HepG2 (cell line): ENCODE measurements at regions not wholly inside any gene's neighbourhood (a gene's known extent, or its start where the extent isn't known, plus 50 kb on each side); places are given as distances from the start of the nearest gene placed in this dataset.

ENCODE experiments used
- ATAC-seq: fragments of 200-7000 bp; cut with Tn5 transposase; 3 replicates; pipeline ENCODE4 v1.9.1; 2020; ENCODE audit warnings: mild to moderate bottlenecking, moderate library complexity
- BruUV-seq: library from RNA; stranded (reverse); fragments of 400-500 nt; replicated peaks from 2 replicates; lab custom pipeline; 2021; lab: Mats Ljungman, UMichigan
- CTCF ChIA-PET: fragments of 300-600 bp; formaldehyde crosslinking; extraction: SDS; loops from one replicate; lab custom pipeline; 2021; ENCODE audit warnings: low total read pairs, inconsistent platforms, low intra/inter-chr PET ratio; lab: Yijun Ruan, JAX
- POLR2A ChIA-PET: fragments of 350-600 bp; sonication (Branson Sonifier 250); formaldehyde crosslinking; loops from one replicate; lab custom pipeline; 2020; ENCODE audit warnings: antibody characterized with exemption, inconsistent platforms; lab: Yijun Ruan, JAX
- DNase-seq: peaks from one replicate; pipeline ENCODE4 v3.0.0-alpha.2; 2015; ENCODE audit warnings: low spot score
- FAIRE-seq: peaks from 3 replicates; lab custom pipeline; 2011; peaks lifted over from hg19 to GRCh38; lab: Jason Lieb, UNC
- H2AFZ ChIP-seq: one replicate; pipeline ENCODE4 v1.6.1; 2011; ENCODE audit warnings: low read length, inconsistent platforms
- H3K27ac ChIP-seq: fragments of 300-600 bp; 3 replicates; pipeline ENCODE4 v1.8.0; 2011; ENCODE audit warnings: mixed run types, mild to moderate bottlenecking, mixed read lengths, low read length, inconsistent platforms; ENCODE audit not compliant: insufficient read depth; ENCODE audit errors: extremely low read length
- H3K27me3 ChIP-seq, 2 experiments: fragments of 200-600 bp in 1 of 2; 2 replicates in 1 of 2; 3 replicates in 1 of 2; pipeline versions ENCODE4 v1.6.0 to v1.8.0; 2011; ENCODE audit warnings: low read length in 2 of 2, mild to moderate bottlenecking in 2 of 2, moderate library complexity in 2 of 2, inconsistent platforms in 1 of 2; ENCODE audit not compliant: insufficient read depth in 2 of 2, control insufficient read depth in 1 of 2
- H3K36me3 ChIP-seq, 2 experiments: fragments of 200-600 bp in 1 of 2; replicated peaks in 1 of 2; 2 replicates in 1 of 2; 3 replicates in 1 of 2; pipeline versions ENCODE4 v1.5.1 to v1.8.0; 2011; ENCODE audit warnings: low read length in 2 of 2, inconsistent platforms in 1 of 2; ENCODE audit not compliant: insufficient read depth in 2 of 2, control insufficient read depth in 1 of 2
- H3K4me1 ChIP-seq: 2 replicates; pipeline ENCODE4 v1.5.1; 2012; ENCODE audit warnings: low read length, inconsistent platforms; ENCODE audit not compliant: insufficient read depth
- H3K4me2 ChIP-seq: 2 replicates; pipeline ENCODE4 v1.6.0; 2011; ENCODE audit warnings: low read depth, low read length, inconsistent platforms
- H3K4me3 ChIP-seq, 3 experiments: fragments of 200-600 bp in 1 of 3; sonication (generic), shearing (Covaris generic) in 1 of 3; replicated peaks in 1 of 3; 2 replicates each; pipeline ENCODE4 v1.5.1; 2011 to 2016; ENCODE audit warnings: low read length in 3 of 3, inconsistent platforms in 2 of 3, low read depth in 2 of 3, mild to moderate bottlenecking in 2 of 3, control low read depth in 1 of 3, mixed read lengths in 1 of 3; ENCODE audit not compliant: insufficient read depth in 1 of 3
- H3K79me2 ChIP-seq: one replicate; pipeline ENCODE4 v1.6.1; 2011; ENCODE audit warnings: low read length, inconsistent platforms; ENCODE audit not compliant: insufficient read depth
- H3K9ac ChIP-seq: 2 replicates; pipeline ENCODE4 v1.6.0; 2011; ENCODE audit warnings: mild to moderate bottlenecking, low read depth, low read length, inconsistent platforms; ENCODE audit not compliant: insufficient read depth
- H3K9me3 ChIP-seq: 2 replicates; pipeline ENCODE4 v1.5.1; 2012; ENCODE audit warnings: mild to moderate bottlenecking, low read length
- H4K20me1 ChIP-seq: 2 replicates; pipeline ENCODE4 v1.6.0; 2011; ENCODE audit warnings: inconsistent platforms, mild to moderate bottlenecking, low read length, moderate library complexity; ENCODE audit not compliant: insufficient read depth
- ELF3 ChIP-seq: IDR thresholded peaks from 2 replicates; pipeline ENCODE4 v1.6.1; 2016; ENCODE audit warnings: missing genetic modification reagents, missing compliant biosample characterization
- FIP1L1 ChIP-seq: fragments of 200-400 bp; formaldehyde crosslinking; IDR thresholded peaks from 2 replicates; pipeline ENCODE4 v1.6.1; 2018; ENCODE audit warnings: low read depth, mild to moderate bottlenecking, low read length, moderate library complexity, borderline replicate concordance; ENCODE audit not compliant: insufficient read depth
- MED1 ChIP-seq: sonication (generic); formaldehyde crosslinking; IDR thresholded peaks from 2 replicates; pipeline ENCODE4 v1.4.0; 2020; ENCODE audit warnings: missing genetic modification reagents
- MXI1 ChIP-seq: IDR thresholded peaks from 3 replicates; pipeline ENCODE4 v1.6.1; 2012; ENCODE audit warnings: low read depth, low read length, inconsistent platforms, borderline replicate concordance
- SPEN ChIP-seq: sonication (generic); formaldehyde crosslinking; IDR thresholded peaks from 2 replicates; pipeline ENCODE4 v1.5.1; 2020; ENCODE audit warnings: low read depth, mild to moderate bottlenecking, missing genetic modification reagents
- THYN1 ChIP-seq: sonication (generic); formaldehyde crosslinking; IDR thresholded peaks from 2 replicates; pipeline ENCODE4 v1.8.1; 2023; ENCODE audit warnings: low read depth, mild to moderate bottlenecking, moderate library complexity, missing genetic modification reagents, borderline replicate concordance
- ZKSCAN5 ChIP-seq: sonication (generic); formaldehyde crosslinking; IDR thresholded peaks from 2 replicates; pipeline ENCODE4 v1.5.1; 2020; ENCODE audit warnings: mild to moderate bottlenecking, missing genetic modification reagents
- ZNF234 ChIP-seq: sonication (generic); formaldehyde crosslinking; conservative IDR thresholded peaks from 2 replicates; pipeline ENCODE4 v1.5.1; 2020; ENCODE audit warnings: mild to moderate bottlenecking, missing genetic modification reagents
- ZNF354B ChIP-seq: sonication (generic); formaldehyde crosslinking; IDR thresholded peaks from 2 replicates; pipeline ENCODE4 v1.8.0; 2022; ENCODE audit warnings: mild to moderate bottlenecking, missing genetic modification reagents
- ZNF619 ChIP-seq: sonication (generic); formaldehyde crosslinking; IDR thresholded peaks from 2 replicates; pipeline ENCODE4 v1.4.0; 2020; ENCODE audit warnings: mild to moderate bottlenecking, missing genetic modification reagents
- ZNF737 ChIP-seq: sonication (generic); formaldehyde crosslinking; IDR thresholded peaks from 2 replicates; pipeline ENCODE4 v1.5.0; 2020; ENCODE audit warnings: missing genetic modification reagents, mild to moderate bottlenecking, borderline replicate concordance
- ZNF777 ChIP-seq: sonication (generic); formaldehyde crosslinking; IDR thresholded peaks from 2 replicates; pipeline ENCODE4 v1.4.0; 2020; ENCODE audit warnings: missing genetic modification reagents
- ZSCAN12 ChIP-seq: sonication (generic); formaldehyde crosslinking; IDR thresholded peaks from 2 replicates; pipeline ENCODE4 v1.9.0; 2021; ENCODE audit warnings: mild to moderate bottlenecking, missing genetic modification reagents
- WGBS: methylation state at CpG from one replicate; pipeline ENCODE4 v1.1.6; 2017; ENCODE audit warnings: low lambda C conversion rate; 5-methylcytosine and 5-hydroxymethylcytosine counted together
- in situ Hi-C: cut with HindIII; loops from 2 replicates; pipeline ENCODE4 v1.10.0; 2017; ENCODE audit warnings: low pct_unique_long_range_greater_than_20kb; ENCODE audit not compliant: extremely low pct_ligation_motif_present
- intact Hi-C: fragments of 100-400 bp; cut with micrococcal nuclease; formaldehyde crosslinking; loops from one replicate; pipeline ENCODE4 v1.10.0; 2022; ENCODE audit not compliant: unreplicated experiment
- TF ChIP-seq, protein P1 (sequence below): sonication (generic); formaldehyde crosslinking; IDR thresholded peaks from 2 replicates; pipeline ENCODE4 v1.8.1; 2023; ENCODE audit warnings: missing genetic modification reagents, inconsistent platforms, borderline replicate concordance

DNA sequence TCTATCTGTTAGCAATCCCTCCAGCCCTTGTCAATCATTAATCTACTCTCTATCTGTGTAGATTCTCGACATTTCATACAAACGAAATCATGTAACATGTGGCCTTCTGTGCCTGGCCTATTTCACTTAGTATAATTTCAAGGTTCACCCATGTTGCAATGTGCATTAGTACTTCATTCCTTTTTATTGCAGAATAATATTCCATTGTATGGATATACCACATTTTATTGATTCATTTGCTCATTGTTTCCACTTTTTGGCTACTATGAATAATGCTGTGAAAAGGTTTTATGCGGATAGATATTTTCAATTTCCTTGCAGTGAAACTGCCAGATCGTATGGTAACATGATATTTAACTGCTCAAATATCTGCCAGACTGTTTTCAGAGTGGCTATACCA is 100.1 kb downstream of the MIAT start:
- no peak overlapping the region for H3K4me2 ChIP-seq
- H3K4me1 ChIP-seq = no peaks in the 10 kb centered on the region
- ATAC-seq = no peak
- intact Hi-C loops (loop anchor here (5.0 kb wide), 1 partner anchor 650 kb away; no protein-coding TSS in a partner anchor), in situ Hi-C loops (loop anchor here (25.0 kb wide), 2 partner anchors 1055 to 1255 kb away; partner anchors contain the start of gene MN1)
- WGBS = 26% methylated on average over 4 of the region's 4 CpGs
- H3K9me3 ChIP-seq = peaks cover 4% of the 10 kb centered on the region; the same call in 1 of the 2 replicates
- no peak overlapping the region for H2AFZ ChIP-seq
- BruUV-seq = no TSS peak
- ChIA-PET POLR2A (no interaction called here), CTCF (interaction anchor here (1.2 to 1.5 kb wide), 2 partner anchors 1122 to 1252 kb away, joined by 4 to 7 read pairs; no protein-coding TSS in a partner anchor)
- no peaks in the 10 kb centered on the region for H3K27me3 ChIP-seq
- TF ChIP-seq ZSCAN12 (CRISPR knock-in tag) (no peak), MXI1 (no peak), ZNF354B (no peak), SPEN (CRISPR knock-in tag) (no peak), ZNF777 (CRISPR knock-in tag) (no peak), ZKSCAN5 (CRISPR knock-in tag) (no peak), ZNF737 (CRISPR knock-in tag) (no peak), ZNF619 (CRISPR knock-in tag) (no peak), MED1 (no peak), ELF3 (CRISPR knock-in tag) (no peak), THYN1 (CRISPR knock-in tag) (no peak), ZNF234 (CRISPR knock-in tag) (no peak), FIP1L1 (no peak)
- TF ChIP-seq, protein P1, sequence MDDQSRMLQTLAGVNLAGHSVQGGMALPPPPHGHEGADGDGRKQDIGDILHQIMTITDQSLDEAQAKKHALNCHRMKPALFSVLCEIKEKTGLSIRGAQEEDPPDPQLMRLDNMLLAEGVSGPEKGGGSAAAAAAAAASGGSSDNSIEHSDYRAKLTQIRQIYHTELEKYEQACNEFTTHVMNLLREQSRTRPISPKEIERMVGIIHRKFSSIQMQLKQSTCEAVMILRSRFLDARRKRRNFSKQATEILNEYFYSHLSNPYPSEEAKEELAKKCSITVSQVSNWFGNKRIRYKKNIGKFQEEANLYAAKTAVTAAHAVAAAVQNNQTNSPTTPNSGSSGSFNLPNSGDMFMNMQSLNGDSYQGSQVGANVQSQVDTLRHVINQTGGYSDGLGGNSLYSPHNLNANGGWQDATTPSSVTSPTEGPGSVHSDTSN = no peak
- H4K20me1 ChIP-seq = no peaks in the 10 kb centered on the region
- H3K27ac ChIP-seq = no peak overlapping the region
- no peak overlapping the region for H3K9ac ChIP-seq
- no peak for DNase-seq
- no peaks in the 10 kb centered on the region for H3K79me2 ChIP-seq
- no peaks in the 10 kb centered on the region for H3K36me3 ChIP-seq
- FAIRE-seq = no peak
- no peak overlapping the region for H3K4me3 ChIP-seq
